Central memory CD4-positive, alpha-beta T cell (primary cell): ENCODE measurements at regions not wholly inside any gene's neighbourhood (a gene's known extent, or its start where the extent isn't known, plus 50 kb on each side); places are given as distances from the start of the nearest gene placed in this dataset.

Experiments
- DNase-seq: peaks from one replicate; pipeline ENCODE4 v3.0.0; 2022

GRCh38 chr9:26483991-26484390 is 408.6 kb downstream of the CAAP1 start:
- DNase-seq: no peak

GRCh38 chr9:26477963-26478362 is 414.6 kb downstream of the CAAP1 start:
- no peak for DNase-seq

GRCh38 chr9:26471261-26471660 is 421.3 kb downstream of the CAAP1 start:
- no peak for DNase-seq

GRCh38 chr9:26470284-26470683 is 422.3 kb downstream of the CAAP1 start:
- DNase-seq: no peak

GRCh38 chr9:26463837-26464236 is 428.8 kb downstream of the CAAP1 start:
- DNase-seq: no peak

- no peak for DNase-seq
Measured at GRCh38 chr9:26462751-26463150, 429.9 kb downstream of the CAAP1 start.

GRCh38 chr9:26462213-26462612 is 430.4 kb downstream of the CAAP1 start:
- DNase-seq: no peak

- DNase-seq: no peak
Measured at GRCh38 chr9:26460624-26461023, 432.0 kb downstream of the CAAP1 start.

GRCh38 chr9:26459959-26460358 is 432.6 kb downstream of the CAAP1 start:
- no peak for DNase-seq

GRCh38 chr9:26458054-26458453 is 434.5 kb downstream of the CAAP1 start:
- no peak for DNase-seq

GRCh38 chr9:26457151-26457550 is 435.5 kb downstream of the CAAP1 start:
- DNase-seq: no peak

GRCh38 chr9:26439061-26439624 is 453.5 kb downstream of the CAAP1 start:
- DNase-seq: no peak

- DNase-seq: no peak
Measured at GRCh38 chr9:26437056-26437711, 455.4 kb downstream of the CAAP1 start.

GRCh38 chr9:26426551-26427131 is 466.0 kb downstream of the CAAP1 start:
- no peak for DNase-seq

- DNase-seq: no peak
Measured at GRCh38 chr9:26418480-26418879, 474.1 kb downstream of the CAAP1 start.

- DNase-seq: no peak
Measured at GRCh38 chr9:26415528-26415927, 477.1 kb downstream of the CAAP1 start.

- DNase-seq: no peak
Measured at GRCh38 chr9:26413611-26414010, 479.0 kb downstream of the CAAP1 start.

- no peak for DNase-seq
Measured at GRCh38 chr9:26412446-26412845, 480.2 kb downstream of the CAAP1 start.

GRCh38 chr9:26406676-26407075 is 485.9 kb downstream of the CAAP1 start:
- DNase-seq: no peak

- no peak for DNase-seq
Measured at GRCh38 chr9:26399556-26399955, 493.0 kb downstream of the CAAP1 start.

GRCh38 chr9:26394025-26394424 is 498.6 kb downstream of the CAAP1 start:
- DNase-seq: no peak

GRCh38 chr9:26392639-26393038 is 500.0 kb downstream of the CAAP1 start:
- no peak for DNase-seq

GRCh38 chr9:26391036-26391435 is 501.6 kb downstream of the CAAP1 start:
- DNase-seq: no peak

GRCh38 chr9:26375448-26375847 is 517.2 kb downstream of the CAAP1 start:
- no peak for DNase-seq

GRCh38 chr9:26373616-26374015 is 519.0 kb downstream of the CAAP1 start:
- DNase-seq: no peak
